ENCODE measurements at regions not wholly inside any gene's neighbourhood (a gene's known extent, or its start where the extent isn't known, plus 50 kb on each side); places are given as distances from the start of the nearest gene placed in this dataset.

GRCh38 chr3:76776927-76777326 lies 263.0 kb upstream of the ROBO2 start:
- TF ChIP-seq CTCF (IDR thresholded peaks at IDR 0.05; ENCODE audit: insufficient read depth, low read length), result no peak
- TF ChIP-seq, protein P1, sequence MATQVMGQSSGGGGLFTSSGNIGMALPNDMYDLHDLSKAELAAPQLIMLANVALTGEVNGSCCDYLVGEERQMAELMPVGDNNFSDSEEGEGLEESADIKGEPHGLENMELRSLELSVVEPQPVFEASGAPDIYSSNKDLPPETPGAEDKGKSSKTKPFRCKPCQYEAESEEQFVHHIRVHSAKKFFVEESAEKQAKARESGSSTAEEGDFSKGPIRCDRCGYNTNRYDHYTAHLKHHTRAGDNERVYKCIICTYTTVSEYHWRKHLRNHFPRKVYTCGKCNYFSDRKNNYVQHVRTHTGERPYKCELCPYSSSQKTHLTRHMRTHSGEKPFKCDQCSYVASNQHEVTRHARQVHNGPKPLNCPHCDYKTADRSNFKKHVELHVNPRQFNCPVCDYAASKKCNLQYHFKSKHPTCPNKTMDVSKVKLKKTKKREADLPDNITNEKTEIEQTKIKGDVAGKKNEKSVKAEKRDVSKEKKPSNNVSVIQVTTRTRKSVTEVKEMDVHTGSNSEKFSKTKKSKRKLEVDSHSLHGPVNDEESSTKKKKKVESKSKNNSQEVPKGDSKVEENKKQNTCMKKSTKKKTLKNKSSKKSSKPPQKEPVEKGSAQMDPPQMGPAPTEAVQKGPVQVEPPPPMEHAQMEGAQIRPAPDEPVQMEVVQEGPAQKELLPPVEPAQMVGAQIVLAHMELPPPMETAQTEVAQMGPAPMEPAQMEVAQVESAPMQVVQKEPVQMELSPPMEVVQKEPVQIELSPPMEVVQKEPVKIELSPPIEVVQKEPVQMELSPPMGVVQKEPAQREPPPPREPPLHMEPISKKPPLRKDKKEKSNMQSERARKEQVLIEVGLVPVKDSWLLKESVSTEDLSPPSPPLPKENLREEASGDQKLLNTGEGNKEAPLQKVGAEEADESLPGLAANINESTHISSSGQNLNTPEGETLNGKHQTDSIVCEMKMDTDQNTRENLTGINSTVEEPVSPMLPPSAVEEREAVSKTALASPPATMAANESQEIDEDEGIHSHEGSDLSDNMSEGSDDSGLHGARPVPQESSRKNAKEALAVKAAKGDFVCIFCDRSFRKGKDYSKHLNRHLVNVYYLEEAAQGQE (IDR thresholded peaks at IDR 0.05; ENCODE audit: insufficient replicate concordance, low read depth), result no peak
- TF ChIP-seq POLR2AphosphoS5 (IDR thresholded peaks at IDR 0.05; ENCODE audit: low read depth), result no peak
- no peak for TF ChIP-seq GABPA (IDR thresholded peaks at IDR 0.05; ENCODE audit: low read depth)

Data from HL-60 (cell line).